DOHH2 (cell line): ENCODE measurements at regions not wholly inside any gene's neighbourhood (a gene's known extent, or its start where the extent isn't known, plus 50 kb on each side); places are given as distances from the start of the nearest gene placed in this dataset.

Source experiments
- CTCF ChIP-seq: fragments of 200-600 bp; sonication (generic); IDR thresholded peaks from one replicate; pipeline ENCODE4 v1.5.1; 2014; ENCODE audit warnings: antibody characterized with exemption, mild to moderate bottlenecking, low read depth, low read length; ENCODE audit not compliant: poor library complexity, severe bottlenecking
- EZH2phosphoT487 ChIP-seq: fragments of 200-600 bp; sonication (generic); IDR thresholded peaks from 2 replicates; pipeline ENCODE4 v1.6.1; 2017; ENCODE audit warnings: borderline replicate concordance, mild to moderate bottlenecking, antibody characterized with exemption, low read length, moderate library complexity, mixed read lengths

- TF ChIP-seq EZH2phosphoT487 (no peak), CTCF (no peak)
These were observed 77.4 kb upstream of the CAMK1G start for GRCh38 chr1:209506101-209506500.
